HG03025 (cell line): ENCODE measurements at regions not wholly inside any gene's neighbourhood (a gene's known extent, or its start where the extent isn't known, plus 50 kb on each side); places are given as distances from the start of the nearest gene placed in this dataset.

ENCODE experiments used
- ATAC-seq: cut with Tn5 transposase; IDR thresholded peaks from one replicate; pipeline ENCODE4 v1.9.1; 2021; ENCODE audit warnings: mild to moderate bottlenecking, moderate library complexity; ENCODE audit not compliant: unreplicated experiment, low FRiP score

GRCh38 chr2:6429210-6429986 lies 436.3 kb downstream of the CMPK2 start:
- ATAC-seq = no peak

GRCh38 chr2:6434438-6434837 lies 431.3 kb downstream of the CMPK2 start:
- no peak for ATAC-seq

GRCh38 chr2:6441800-6442199 lies 423.9 kb downstream of the CMPK2 start:
- ATAC-seq = no peak

- ATAC-seq = no peak
Observed at GRCh38 chr2:6442252-6442985, 423.3 kb downstream of the CMPK2 start.

GRCh38 chr2:6443061-6443823 lies 422.5 kb downstream of the CMPK2 start:
- ATAC-seq = no peak

GRCh38 chr2:6444514-6444913 lies 421.2 kb downstream of the CMPK2 start:
- ATAC-seq = no peak

- ATAC-seq = no peak
Observed at GRCh38 chr2:6445156-6445555, 420.6 kb downstream of the CMPK2 start.

- ATAC-seq = no peak
Observed at GRCh38 chr2:6446938-6447608, 418.6 kb downstream of the CMPK2 start.

GRCh38 chr2:6448893-6449292 lies 416.8 kb downstream of the CMPK2 start:
- no peak for ATAC-seq

- no peak for ATAC-seq
Observed at GRCh38 chr2:6449343-6449742, 416.4 kb downstream of the CMPK2 start.

GRCh38 chr2:6452702-6453481 lies 412.8 kb downstream of the CMPK2 start:
- ATAC-seq = no peak

GRCh38 chr2:6454286-6454990 lies 411.3 kb downstream of the CMPK2 start:
- ATAC-seq = no peak

- no peak for ATAC-seq
Observed at GRCh38 chr2:6459138-6459537, 406.6 kb downstream of the CMPK2 start.

- no peak for ATAC-seq
Observed at GRCh38 chr2:6470518-6470917, 395.2 kb downstream of the CMPK2 start.

- no peak for ATAC-seq
Observed at GRCh38 chr2:6471419-6471818, 394.3 kb downstream of the CMPK2 start.

- no peak for ATAC-seq
Observed at GRCh38 chr2:6474161-6475140, 391.3 kb downstream of the CMPK2 start.

- peak; percentile 89 for ATAC-seq
Observed at GRCh38 chr2:6475155-6475940, 390.4 kb downstream of the CMPK2 start.
